CD4-positive, CD25-positive, alpha-beta regulatory T cell (primary cell): ENCODE measurements at regions not wholly inside any gene's neighbourhood (a gene's known extent, or its start where the extent isn't known, plus 50 kb on each side); places are given as distances from the start of the nearest gene placed in this dataset.

Experiments used
- ATAC-seq, 2 donors: fragments of 150-1000 bp; cut with Tn5 transposase; one replicate each; pipeline ENCODE4 v1.10.0; 2021; ENCODE audit warnings: low read depth in 2 of 2, moderate number of reproducible peaks in 2 of 2, moderate library complexity in 1 of 2
- DNase-seq, 3 donors: peaks; one replicate each; pipeline versions ENCODE4 v3.0.0 to v3.0.0-alpha.2; 2012 to 2022; ENCODE audit warnings: mixed read lengths in 1 of 3
- H3K27ac ChIP-seq: one replicate; pipeline ENCODE4 v1.7.0; 2013; ENCODE audit warnings: mild to moderate bottlenecking, low read length; ENCODE audit not compliant: insufficient read depth, poor library complexity, severe bottlenecking
- H3K27me3 ChIP-seq: one replicate; pipeline ENCODE4 v1.7.0; 2013; ENCODE audit warnings: low read length; ENCODE audit not compliant: control insufficient read depth, insufficient read depth
- H3K36me3 ChIP-seq: one replicate; pipeline ENCODE4 v1.7.0; 2013; ENCODE audit warnings: mild to moderate bottlenecking, low read length, moderate library complexity; ENCODE audit not compliant: control insufficient read depth, insufficient read depth
- H3K4me1 ChIP-seq: 2 replicates; pipeline ENCODE4 v1.7.0; 2013; ENCODE audit warnings: mild to moderate bottlenecking, low read length; ENCODE audit not compliant: insufficient read depth, control insufficient read depth, poor library complexity, severe bottlenecking
- H3K4me3 ChIP-seq: one replicate; pipeline ENCODE4 v1.7.0; 2013; ENCODE audit warnings: low read depth, mild to moderate bottlenecking, low read length, moderate library complexity
- H3K9me3 ChIP-seq, 2 experiments: 1 replicate in 1 of 2; 2 replicates in 1 of 2; pipeline ENCODE4 v1.7.0; 2013; ENCODE audit warnings: low read length in 2 of 2, mild to moderate bottlenecking in 1 of 2, moderate library complexity in 1 of 2; ENCODE audit not compliant: control insufficient read depth in 2 of 2
- H3K27ac Mint-ChIP-seq, 3 donors: one replicate each; pipeline ENCODE4 v1.8.0; 2020 to 2022; ENCODE audit warnings: mild to moderate bottlenecking in 3 of 3, mixed read lengths in 3 of 3, moderate library complexity in 2 of 3
- H3K27me3 Mint-ChIP-seq: one replicate; pipeline ENCODE4 v1.8.0; 2022; ENCODE audit warnings: mild to moderate bottlenecking, mixed read lengths
- H3K36me3 Mint-ChIP-seq: one replicate; pipeline ENCODE4 v1.8.0; 2020; ENCODE audit warnings: mixed read lengths
- H3K4me1 Mint-ChIP-seq, 4 donors: one replicate each; pipeline ENCODE4 v1.8.0; 2020 to 2022; ENCODE audit warnings: mixed read lengths in 4 of 4, mild to moderate bottlenecking in 1 of 4
- H3K4me3 Mint-ChIP-seq, 4 donors: one replicate each; pipeline ENCODE4 v1.8.0; 2020 to 2022; ENCODE audit warnings: mild to moderate bottlenecking in 4 of 4, mixed read lengths in 4 of 4, moderate library complexity in 3 of 4
- H3K9me3 Mint-ChIP-seq, 7 donors: one replicate each; pipeline ENCODE4 v1.8.0; 2020 to 2022; ENCODE audit warnings: mixed read lengths in 7 of 7, mild to moderate bottlenecking in 3 of 7, moderate library complexity in 2 of 7

DNA sequence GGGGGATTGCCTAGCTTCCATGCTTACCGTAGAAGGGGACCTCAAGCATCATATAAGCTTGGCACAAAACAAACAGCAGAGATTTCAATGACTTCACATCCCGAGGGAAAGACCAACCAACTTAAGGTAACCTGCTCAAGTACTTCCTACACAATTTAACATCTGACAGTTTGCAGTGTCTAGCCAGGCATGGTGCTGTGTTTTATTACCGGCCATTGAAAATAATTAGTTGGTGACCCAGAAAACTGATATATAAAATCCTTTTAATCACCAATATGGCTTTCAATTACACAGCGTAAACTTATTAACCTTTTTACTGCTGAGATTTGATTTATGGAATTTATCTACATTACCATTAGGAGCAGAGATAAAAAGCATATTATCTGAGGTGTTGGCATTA is 268.3 kb downstream of the ARRDC4 start:
- Histone ChIP-seq H3K36me3 (no peaks in the 10 kb centered on the region), H3K27me3 (no peaks in the 10 kb centered on the region), H3K27ac (no peak overlapping the region), H3K4me3 (no peak overlapping the region), H3K9me3 (no peaks in the 10 kb centered on the region), H3K4me1 (no peaks in the 10 kb centered on the region)
- Mint-ChIP-seq H3K27ac (no peak overlapping the region), H3K27me3 (no peaks in the 10 kb centered on the region), H3K36me3 (no peaks in the 10 kb centered on the region), H3K9me3 (peaks cover 0 to 4% (median 0%) of the 10 kb centered on the region in 7 donors), H3K4me1 (no peaks in the 10 kb centered on the region), H3K4me3 (no peak overlapping the region)
- no peak for DNase-seq
- no peak for ATAC-seq

- no peak for ATAC-seq
- H3K9me3 Mint-ChIP-seq, result peaks cover 0 to 4% (median 2%) of the 10 kb centered on the region in 7 donors
- H3K4me3 ChIP-seq, result no peak overlapping the region
- H3K9me3 ChIP-seq, result no peaks in the 10 kb centered on the region
- no peak overlapping the region for H3K27ac Mint-ChIP-seq
- H3K36me3 ChIP-seq, result no peaks in the 10 kb centered on the region
- no peaks in the 10 kb centered on the region for H3K36me3 Mint-ChIP-seq
- H3K4me3 Mint-ChIP-seq, result no peak overlapping the region
- no peak for DNase-seq
- no peak overlapping the region for H3K27ac ChIP-seq
- no peaks in the 10 kb centered on the region for H3K4me1 Mint-ChIP-seq
- H3K27me3 Mint-ChIP-seq, result no peaks in the 10 kb centered on the region
- no peaks in the 10 kb centered on the region for H3K4me1 ChIP-seq
- no peaks in the 10 kb centered on the region for H3K27me3 ChIP-seq
Measured at GRCh38 chr15:98230975-98231374, 270.5 kb downstream of the ARRDC4 start.

- Histone ChIP-seq H3K4me1 (no peaks in the 10 kb centered on the region), H3K27ac (no peak overlapping the region), H3K36me3 (no peaks in the 10 kb centered on the region), H3K27me3 (no peaks in the 10 kb centered on the region), H3K4me3 (no peak overlapping the region), H3K9me3 (no peaks in the 10 kb centered on the region)
- no peak overlapping the region for H3K4me3 Mint-ChIP-seq
- no peak for ATAC-seq
- H3K36me3 Mint-ChIP-seq, result no peaks in the 10 kb centered on the region
- H3K27ac Mint-ChIP-seq, result no peak overlapping the region
- H3K4me1 Mint-ChIP-seq, result no peaks in the 10 kb centered on the region
- no peak for DNase-seq
- peaks cover 0 to 4% (median 2%) of the 10 kb centered on the region in 7 donors for H3K9me3 Mint-ChIP-seq
- H3K27me3 Mint-ChIP-seq, result no peaks in the 10 kb centered on the region
Measured at GRCh38 chr15:98231696-98232440, 271.4 kb downstream of the ARRDC4 start.

DNA sequence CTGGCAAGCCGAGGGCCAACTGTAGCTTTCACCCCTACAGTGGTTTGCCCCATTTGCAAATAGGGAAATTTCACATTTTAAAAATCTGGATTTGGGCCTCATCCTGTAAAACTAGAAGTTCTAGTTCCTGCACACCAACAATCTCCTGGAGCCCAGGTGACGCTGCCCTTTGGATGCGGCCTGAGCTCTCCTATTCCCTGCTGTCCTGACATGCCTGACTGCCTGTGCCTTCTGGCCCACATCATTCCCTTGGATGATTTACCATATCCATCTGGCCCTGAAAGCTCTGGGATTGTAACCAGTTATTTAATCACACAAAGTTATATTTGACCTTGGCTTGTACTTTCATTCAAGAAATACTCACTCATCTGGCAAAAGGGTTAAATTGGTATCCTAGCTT is 272.3 kb downstream of the ARRDC4 start:
- ATAC-seq (no peak), DNase-seq (no peak)
- H3K27me3 Mint-ChIP-seq, result no peaks in the 10 kb centered on the region
- H3K4me3 Mint-ChIP-seq, result no peak overlapping the region
- no peak overlapping the region for H3K27ac Mint-ChIP-seq
- no peaks in the 10 kb centered on the region for H3K36me3 Mint-ChIP-seq
- H3K27me3 ChIP-seq, result no peaks in the 10 kb centered on the region
- no peaks in the 10 kb centered on the region for H3K36me3 ChIP-seq
- no peaks in the 10 kb centered on the region for H3K4me1 ChIP-seq
- no peak overlapping the region for H3K4me3 ChIP-seq
- H3K9me3 ChIP-seq, result no peaks in the 10 kb centered on the region
- H3K27ac ChIP-seq, result no peak overlapping the region
- peaks cover 0 to 4% (median 2%) of the 10 kb centered on the region in 7 donors for H3K9me3 Mint-ChIP-seq
- H3K4me1 Mint-ChIP-seq, result no peaks in the 10 kb centered on the region

DNA sequence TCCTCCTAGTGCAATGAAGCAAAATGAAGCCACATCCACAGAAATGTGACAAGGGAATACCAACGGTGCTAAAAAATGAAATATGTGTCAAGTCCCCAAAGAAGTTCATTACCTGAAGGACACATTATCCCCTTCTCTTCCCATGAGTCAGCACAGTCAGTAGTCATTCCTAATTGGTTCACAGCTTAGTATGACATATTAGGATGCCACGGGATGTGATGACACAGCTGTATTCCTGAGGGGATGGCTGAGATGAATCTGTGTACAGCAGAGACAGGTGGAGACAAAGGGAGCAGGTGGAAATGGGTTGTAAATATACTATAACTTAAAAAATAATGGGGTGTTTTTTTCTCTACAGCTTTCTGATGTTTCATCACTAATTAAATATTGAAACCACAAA is 273.4 kb downstream of the ARRDC4 start:
- Histone ChIP-seq H3K9me3 (no peaks in the 10 kb centered on the region), H3K27me3 (no peaks in the 10 kb centered on the region), H3K4me3 (no peak overlapping the region), H3K36me3 (no peaks in the 10 kb centered on the region), H3K27ac (no peak overlapping the region), H3K4me1 (no peaks in the 10 kb centered on the region)
- no peak overlapping the region for H3K27ac Mint-ChIP-seq
- H3K4me3 Mint-ChIP-seq, result no peak overlapping the region
- no peak for ATAC-seq
- H3K36me3 Mint-ChIP-seq, result no peaks in the 10 kb centered on the region
- H3K9me3 Mint-ChIP-seq, result peaks cover 0 to 4% (median 2%) of the 10 kb centered on the region in 7 donors
- no peaks in the 10 kb centered on the region for H3K4me1 Mint-ChIP-seq
- no peak for DNase-seq
- H3K27me3 Mint-ChIP-seq, result no peaks in the 10 kb centered on the region

GRCh38 chr15:98240303-98240702 is 279.8 kb downstream of the ARRDC4 start:
- no peaks in the 10 kb centered on the region for H3K27me3 ChIP-seq

DNA sequence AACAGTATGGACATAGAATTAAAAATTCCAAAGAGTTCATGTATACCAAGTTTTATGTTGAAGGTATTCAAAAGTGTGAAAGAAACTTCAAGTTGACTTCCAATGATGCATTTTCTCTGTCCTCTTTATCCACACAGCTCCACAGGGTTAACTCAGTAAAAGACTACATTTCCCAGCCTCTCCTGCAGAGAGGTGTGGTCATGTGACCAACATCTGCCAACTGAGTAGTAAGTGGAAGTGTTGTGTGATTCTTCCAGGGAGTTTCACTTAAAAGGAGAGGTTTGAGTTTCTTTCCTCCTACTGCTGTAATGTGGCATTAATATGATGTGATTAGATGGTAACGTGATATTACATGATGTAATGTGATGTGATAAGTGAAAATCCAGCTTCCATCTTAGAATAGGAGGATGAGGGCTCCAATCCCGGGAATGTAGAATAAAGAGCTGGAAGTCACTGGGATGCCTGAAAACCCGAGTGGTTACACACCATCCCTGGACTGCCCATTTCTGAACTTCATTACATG is 280.6 kb downstream of the ARRDC4 start:
- no peak overlapping the region for H3K27ac Mint-ChIP-seq
- DNase-seq, result no peak
- Histone ChIP-seq H3K27ac (no peak overlapping the region), H3K9me3 (no peaks in the 10 kb centered on the region), H3K36me3 (no peaks in the 10 kb centered on the region), H3K4me3 (no peak overlapping the region), H3K4me1 (no peaks in the 10 kb centered on the region), H3K27me3 (no peaks in the 10 kb centered on the region)
- H3K9me3 Mint-ChIP-seq, result peaks cover 0 to 3% (median 1%) of the 10 kb centered on the region in 7 donors
- no peaks in the 10 kb centered on the region for H3K4me1 Mint-ChIP-seq
- H3K4me3 Mint-ChIP-seq, result no peak overlapping the region
- H3K27me3 Mint-ChIP-seq, result no peaks in the 10 kb centered on the region
- ATAC-seq, result no peak
- H3K36me3 Mint-ChIP-seq, result no peaks in the 10 kb centered on the region

More at GRCh38 chr15:98240303-98240702, 279.8 kb downstream of the ARRDC4 start:
- Mint-ChIP-seq H3K4me1 (no peaks in the 10 kb centered on the region), H3K4me3 (no peak overlapping the region), H3K36me3 (no peaks in the 10 kb centered on the region), H3K27ac (no peak overlapping the region), H3K27me3 (no peaks in the 10 kb centered on the region), H3K9me3 (peaks cover 0 to 3% (median 0%) of the 10 kb centered on the region in 7 donors)
- Histone ChIP-seq H3K36me3 (no peaks in the 10 kb centered on the region), H3K4me1 (no peaks in the 10 kb centered on the region), H3K9me3 (no peaks in the 10 kb centered on the region), H3K4me3 (no peak overlapping the region), H3K27ac (no peak overlapping the region)
- DNase-seq, result no peak
- no peak for ATAC-seq

GRCh38 chr15:98257290-98257689 is 296.8 kb downstream of the ARRDC4 start:
- H3K27ac Mint-ChIP-seq, result no peak overlapping the region
- no peaks in the 10 kb centered on the region for H3K36me3 Mint-ChIP-seq
- H3K27ac ChIP-seq, result no peak overlapping the region
- H3K36me3 ChIP-seq, result no peaks in the 10 kb centered on the region
- H3K4me1 Mint-ChIP-seq, result no peaks in the 10 kb centered on the region
- H3K4me1 ChIP-seq, result no peaks in the 10 kb centered on the region
- no peak overlapping the region for H3K4me3 ChIP-seq
- H3K4me3 Mint-ChIP-seq, result no peak overlapping the region
- ATAC-seq (no peak), DNase-seq (no peak)
- H3K27me3 Mint-ChIP-seq, result no peaks in the 10 kb centered on the region
- H3K27me3 ChIP-seq, result no peaks in the 10 kb centered on the region
- peaks cover 3 to 20% (median 7%) of the 10 kb centered on the region in 7 donors for H3K9me3 Mint-ChIP-seq
- peaks cover 0 to 8% of the 10 kb centered on the region in 2 experiments for H3K9me3 ChIP-seq
